ENCODE measurements at regions not wholly inside any gene's neighbourhood (a gene's known extent, or its start where the extent isn't known, plus 50 kb on each side); places are given as distances from the start of the nearest gene placed in this dataset.

- ChIA-PET CTCF (interaction anchor here (1.0 kb wide), 1 partner anchor 233 kb away, joined by 3 read pairs; no protein-coding TSS in a partner anchor), RAD21 (ENCODE audit: low non-redundant PET in 1 of 2, low total read pairs in 2 of 2, uncharacterized antibody in 2 of 2, unreplicated experiment in 2 of 2) (no interaction called here), POLR2A (no interaction called here)
- H2AFZ ChIP-seq (ENCODE audit: low read depth, low read length, poor library complexity, severe bottlenecking) = no peak overlapping the region
- no peak overlapping the region for H3K4me2 ChIP-seq (ENCODE audit: low read length)
- BruUV-seq (replicated peaks) = no TSS peak
- no peaks in the 10 kb centered on the region for H3K36me3 ChIP-seq (ENCODE audit: control insufficient read depth in 1 of 2, insufficient read depth in 2 of 2, low read length in 2 of 2)
- intact Hi-C loops (cut with micrococcal nuclease) = no loop called here
- H3K79me2 ChIP-seq (ENCODE audit: insufficient read depth, low read length) = no peaks in the 10 kb centered on the region
- no peak for ATAC-seq
- no peaks in the 10 kb centered on the region for H3K4me1 ChIP-seq (ENCODE audit: control insufficient read depth in 1 of 2, insufficient read depth in 2 of 2, low read length in 2 of 2)
- no peaks in the 10 kb centered on the region for H3K9me3 ChIP-seq (ENCODE audit: control insufficient read depth in 1 of 2, insufficient read depth in 1 of 2, low read depth in 1 of 2, low read length in 2 of 2)
- DNase-seq (ENCODE audit: low read depth, low spot score) = no peak
- H3K27me3 ChIP-seq (ENCODE audit: insufficient read depth, low read length) = no peaks in the 10 kb centered on the region
- H3K4me3 ChIP-seq (replicated peaks in 1 of 2; ENCODE audit: low read depth in 1 of 2, low read length in 2 of 2) = no peak overlapping the region
- H3K9ac ChIP-seq (ENCODE audit: low read length) = no peak overlapping the region
- no peaks in the 10 kb centered on the region for H4K20me1 ChIP-seq (ENCODE audit: insufficient read depth)
- no peaks in the 10 kb centered on the region for H3K9me2 ChIP-seq (ENCODE audit: insufficient read depth)
- H3K27ac ChIP-seq (ENCODE audit: low read depth, low read length) = no peak overlapping the region
- no peak for TF ChIP-seq CEBPB (IDR thresholded peaks at IDR 0.05; ENCODE audit: low read depth)
- TF ChIP-seq RAD21 (IDR thresholded peaks at IDR 0.05; ENCODE audit: low read depth) = no peak
- TF ChIP-seq FOSL1 (IDR thresholded peaks at IDR 0.05; ENCODE audit: low read depth) = no peak
Measured at GRCh38 chr5:36457511-36458270, 148.7 kb upstream of the SLC1A3 start.

- POLR2A ChIA-PET = no interaction called here
- no peak overlapping the region for H2AFZ ChIP-seq (ENCODE audit: low read depth, low read length, poor library complexity, severe bottlenecking)
- H3K9me2 ChIP-seq (ENCODE audit: insufficient read depth) = no peaks in the 10 kb centered on the region
- DNase-seq (ENCODE audit: low read depth, low spot score) (no peak), ATAC-seq (no peak)
- H3K27me3 ChIP-seq (ENCODE audit: insufficient read depth, low read length) = no peaks in the 10 kb centered on the region
- BruUV-seq (replicated peaks) = no TSS peak
- H3K9ac ChIP-seq (ENCODE audit: low read length) = no peak overlapping the region
- no peak overlapping the region for H3K4me3 ChIP-seq (replicated peaks in 1 of 2; ENCODE audit: low read depth in 1 of 2, low read length in 2 of 2)
- H3K9me3 ChIP-seq (ENCODE audit: control insufficient read depth in 1 of 2, insufficient read depth in 1 of 2, low read depth in 1 of 2, low read length in 2 of 2) = no peaks in the 10 kb centered on the region
- CTCF ChIA-PET = interaction anchor here (0.5 to 2.0 kb wide), 4 partner anchors 8 to 531 kb away, joined by 3 to 6 read pairs (median 6); no protein-coding TSS in a partner anchor
- RAD21 ChIA-PET (ENCODE audit: low non-redundant PET in 1 of 2, low total read pairs in 2 of 2, uncharacterized antibody in 2 of 2, unreplicated experiment in 2 of 2) = no interaction called here
- H3K79me2 ChIP-seq (ENCODE audit: insufficient read depth, low read length) = no peaks in the 10 kb centered on the region
- no peaks in the 10 kb centered on the region for H3K36me3 ChIP-seq (ENCODE audit: control insufficient read depth in 1 of 2, insufficient read depth in 2 of 2, low read length in 2 of 2)
- no peak overlapping the region for H3K4me2 ChIP-seq (ENCODE audit: low read length)
- H4K20me1 ChIP-seq (ENCODE audit: insufficient read depth) = no peaks in the 10 kb centered on the region
- intact Hi-C loops (cut with micrococcal nuclease) = no loop called here
- H3K27ac ChIP-seq (ENCODE audit: low read depth, low read length) = no peak overlapping the region
- no peaks in the 10 kb centered on the region for H3K4me1 ChIP-seq (ENCODE audit: control insufficient read depth in 1 of 2, insufficient read depth in 2 of 2, low read length in 2 of 2)
- TF ChIP-seq SP1 (IDR thresholded peaks at IDR 0.05; ENCODE audit: low read depth) (no peak), RAD21 (IDR thresholded peaks at IDR 0.05; ENCODE audit: low read depth) (no peak), MAX (IDR thresholded peaks at IDR 0.05) (no peak), SRF (IDR thresholded peaks at IDR 0.05; ENCODE audit: low read depth) (no peak), POLR2A (IDR thresholded peaks at IDR 0.05; ENCODE audit: borderline replicate concordance, extremely low read depth, insufficient read depth, insufficient read length) (no peak), ZBTB33 (IDR thresholded peaks at IDR 0.05; ENCODE audit: extremely low read depth, insufficient replicate concordance, low read length) (no peak), EZH2phosphoT487 (IDR thresholded peaks at IDR 0.05; ENCODE audit: borderline replicate concordance) (no peak), JUND (IDR thresholded peaks at IDR 0.05) (no peak), CBX3 (IDR thresholded peaks at IDR 0.05; ENCODE audit: low read depth) (no peak), CTCF (IDR thresholded peaks at IDR 0.05 in 2 of 3, conservative IDR thresholded peaks at IDR 0.05 in 1 of 3; ENCODE audit: borderline replicate concordance in 1 of 3, insufficient read depth in 1 of 3, low read depth in 2 of 3, low read length in 2 of 3) (no peak), EZH2 (IDR thresholded peaks at IDR 0.05) (no peak)
Measured at GRCh38 chr5:36458746-36459145, 147.7 kb upstream of the SLC1A3 start.

All from HCT116 (cell line).